ENCODE measurements at regions not wholly inside any gene's neighbourhood (a gene's known extent, or its start where the extent isn't known, plus 50 kb on each side); places are given as distances from the start of the nearest gene placed in this dataset.
"Not testable (repeated sequence)": the region's sequence is repeated elsewhere in the genome, so short reads cannot be mapped to it uniquely, and the experiment has no call there.

DNA sequence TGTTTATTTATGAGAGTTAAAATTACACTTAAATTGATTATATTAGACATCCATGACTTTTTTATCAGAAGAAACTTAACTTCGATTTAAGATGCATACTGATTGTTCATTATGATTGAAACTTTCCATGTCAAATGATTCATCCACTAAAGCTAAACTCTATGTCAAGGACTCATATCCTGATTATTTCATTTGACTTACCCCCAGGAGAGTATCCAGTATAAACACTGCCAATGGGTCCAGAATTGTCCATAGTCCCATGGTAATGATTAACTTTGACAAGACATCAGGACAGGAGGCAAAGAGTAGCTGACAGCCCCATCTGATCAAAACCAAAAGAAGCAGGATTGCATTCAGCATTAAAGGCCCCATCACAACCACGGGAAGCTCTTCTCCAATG, 709.9 kb downstream of the TFAP2A start:
- DNase-seq (ENCODE audit: low read depth), result no peak

DNA sequence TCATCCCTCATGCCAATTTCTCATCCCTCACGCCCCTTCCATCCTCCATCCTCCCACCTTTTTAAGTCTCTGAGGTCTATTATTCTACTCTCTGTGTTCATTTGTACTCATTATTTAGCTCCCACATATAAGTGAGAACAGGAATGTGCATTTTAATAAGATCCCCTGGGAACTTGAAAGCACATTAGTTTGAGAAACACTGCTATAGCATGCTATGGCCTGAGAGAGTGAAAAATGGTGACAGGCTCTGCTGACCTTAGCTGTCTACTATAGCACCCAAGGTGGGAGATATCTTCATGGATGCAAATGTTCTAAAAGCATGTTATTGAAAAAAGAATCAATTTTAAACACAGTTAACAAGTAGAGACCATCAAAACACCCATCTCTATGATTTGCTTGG, 712.0 kb downstream of the TFAP2A start:
- no peak for DNase-seq (ENCODE audit: low read depth)

DNA sequence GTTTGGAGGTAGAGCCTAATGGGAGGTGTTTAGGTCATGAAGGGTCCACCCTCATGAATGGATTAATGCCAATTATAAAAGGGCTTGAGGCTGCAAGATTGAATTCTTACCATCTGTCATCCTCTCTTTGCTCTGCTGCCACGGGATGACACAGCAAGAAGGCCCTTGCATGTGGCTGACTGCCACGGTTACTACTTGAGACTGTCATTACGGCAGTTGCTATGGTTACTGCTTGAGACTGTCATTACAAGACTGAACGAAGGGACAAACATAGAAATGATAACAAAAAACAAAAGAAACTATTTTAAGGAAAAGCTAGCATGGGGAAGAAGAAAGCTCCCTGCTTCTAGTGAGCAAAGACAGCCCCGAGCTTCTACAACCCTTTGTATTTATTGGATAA, 715.0 kb downstream of the TFAP2A start:
- DNase-seq (ENCODE audit: low read depth), result no peak

DNA sequence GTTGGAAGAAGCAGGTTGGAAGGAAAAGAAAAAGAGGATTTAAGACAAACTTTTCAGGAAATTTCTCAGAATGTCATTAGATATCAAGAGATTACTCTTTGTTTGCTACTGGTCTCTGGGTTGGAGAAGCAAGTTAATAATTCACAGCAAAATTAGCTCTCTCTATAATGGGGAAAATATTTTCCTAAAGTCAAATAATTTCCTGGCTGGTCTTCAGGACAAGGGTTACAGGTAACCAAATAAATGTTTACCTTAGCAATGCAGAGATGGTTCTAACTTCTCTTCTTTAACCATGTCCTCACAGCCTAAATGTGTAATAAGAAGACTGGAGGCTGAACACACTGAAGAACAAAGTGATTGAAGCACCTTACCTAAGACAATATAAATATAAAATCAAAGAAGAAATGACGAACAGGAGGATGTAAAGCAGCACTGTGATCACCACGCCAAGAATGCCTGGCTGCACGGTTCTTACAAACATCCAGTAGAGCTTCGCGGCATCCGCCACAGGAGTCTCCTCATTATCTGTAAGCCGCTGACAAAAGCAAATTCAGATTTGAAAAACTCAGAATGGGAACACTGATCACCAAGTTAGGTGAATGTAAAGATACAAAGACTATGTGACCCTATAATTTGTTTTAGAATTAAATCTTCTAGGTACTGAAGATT, 717.5 kb downstream of the TFAP2A start:
- no peak for DNase-seq (ENCODE audit: low read depth)

DNA sequence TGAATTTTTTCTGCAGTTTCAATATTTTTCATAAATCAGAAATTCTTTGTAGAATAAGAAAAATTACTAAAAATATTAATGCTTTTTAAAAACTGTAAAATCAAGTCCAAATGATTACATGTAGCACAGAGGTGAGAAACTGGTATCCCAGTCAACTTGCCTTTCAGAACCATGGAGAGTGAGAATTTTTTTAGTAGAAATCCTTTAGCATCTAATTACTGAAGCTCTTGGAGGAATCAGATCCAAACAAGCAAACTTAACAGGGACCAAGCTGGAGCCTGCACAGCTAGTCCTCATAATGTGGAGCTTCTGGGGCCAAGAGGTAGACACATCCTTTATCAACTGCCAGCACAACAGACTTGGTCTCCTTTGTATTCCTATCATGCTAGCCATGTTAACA, 724.5 kb downstream of the TFAP2A start:
- no peak for DNase-seq (ENCODE audit: low read depth)

DNA sequence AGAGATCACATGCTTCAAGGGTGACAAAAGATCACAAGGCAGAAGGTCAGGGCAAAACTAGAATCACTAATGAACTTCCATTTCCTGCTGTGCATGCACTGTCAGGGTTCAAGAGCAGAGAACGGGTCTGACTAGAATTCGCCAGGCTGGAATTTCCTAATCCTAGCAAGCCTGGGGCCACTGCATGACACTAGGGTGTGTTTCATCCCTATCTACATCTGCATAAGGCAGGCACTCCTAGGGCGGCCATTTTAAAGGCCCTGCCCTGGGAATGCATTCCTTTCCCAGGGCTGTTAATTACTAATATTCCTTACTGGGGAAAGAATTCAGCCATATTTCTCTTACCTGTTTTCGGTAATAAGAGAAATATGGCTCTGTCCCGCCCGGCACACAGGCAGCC, 734.1 kb downstream of the TFAP2A start:
- DNase-seq (ENCODE audit: low read depth), result not testable (repeated sequence)

DNA sequence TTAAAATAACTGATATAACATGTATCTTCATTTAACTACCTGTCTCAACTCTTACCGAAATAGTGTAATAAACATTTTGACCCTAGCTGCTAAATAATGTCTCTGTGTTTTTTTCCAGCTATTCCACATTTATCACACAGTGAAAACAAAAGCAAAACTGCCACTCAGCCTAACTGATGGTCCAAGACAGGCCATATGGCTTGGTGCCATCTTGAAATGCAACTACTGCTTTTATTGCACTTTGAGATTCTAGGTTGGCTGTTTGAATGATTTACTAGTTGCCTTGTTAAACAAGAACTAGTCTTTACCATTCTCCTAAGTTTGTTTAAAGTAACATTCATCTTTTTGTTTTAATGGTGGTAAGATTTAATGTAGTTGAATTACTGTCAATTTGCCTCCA, 739.8 kb downstream of the TFAP2A start:
- DNase-seq (ENCODE audit: low read depth), result no peak

DNA sequence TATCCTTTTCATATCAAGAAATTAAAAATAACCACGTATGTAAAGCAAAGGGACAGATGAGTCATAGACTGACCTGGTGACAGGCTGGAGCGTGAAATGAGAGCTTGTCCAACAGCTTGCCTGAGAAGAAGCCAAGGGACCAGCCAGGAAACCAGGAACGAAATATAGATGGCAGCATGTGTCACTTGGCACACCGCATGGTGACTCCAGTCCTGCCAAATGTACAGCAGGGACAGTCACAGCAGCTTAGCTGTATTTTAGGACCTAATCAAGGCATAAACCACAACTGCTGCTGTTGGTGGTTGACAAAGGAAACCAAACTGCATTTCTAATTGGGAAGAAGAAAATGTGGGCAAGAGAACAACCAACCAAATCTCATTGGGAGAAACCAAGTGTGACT, 755.0 kb downstream of the TFAP2A start:
- DNase-seq (ENCODE audit: low read depth), result no peak

DNA sequence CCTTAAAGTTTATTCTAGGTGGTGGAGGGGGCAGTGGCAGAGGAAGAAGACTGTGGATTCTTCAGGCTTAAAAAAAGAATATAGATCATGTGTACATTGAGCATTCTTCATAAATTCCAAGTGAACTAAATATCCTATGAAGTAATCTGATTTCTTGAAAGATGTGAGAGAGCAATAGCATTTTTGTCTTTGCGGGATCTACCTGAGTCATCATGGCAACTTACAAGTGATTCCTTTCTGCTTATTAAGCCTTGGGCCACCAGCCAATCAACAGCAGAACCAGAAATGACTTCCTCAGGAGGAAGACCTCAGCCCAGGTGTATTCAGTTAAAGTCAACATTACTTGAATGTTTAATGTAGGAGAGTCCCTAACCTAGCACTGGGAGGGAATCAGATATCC, 756.9 kb downstream of the TFAP2A start:
- DNase-seq (ENCODE audit: low read depth), result no peak

DNA sequence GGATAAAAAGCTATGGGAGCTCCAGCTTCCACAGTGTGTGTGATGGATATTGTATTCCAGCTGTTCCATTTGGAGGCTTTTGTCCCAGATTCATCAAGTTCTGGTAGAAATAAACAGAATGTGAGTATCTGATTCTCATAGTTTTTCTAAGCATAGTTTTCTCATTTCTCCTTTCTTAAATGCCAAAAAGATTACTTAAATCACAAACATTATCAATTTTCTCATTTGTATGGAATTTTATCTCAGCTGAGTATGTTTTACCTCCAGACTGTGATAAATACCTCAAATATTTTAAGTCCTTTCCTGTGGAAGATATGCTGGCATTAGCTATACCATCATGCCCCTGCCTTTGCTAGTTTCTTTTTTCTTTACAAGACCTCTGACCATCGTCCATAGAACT, 767.3 kb downstream of the TFAP2A start:
- DNase-seq (ENCODE audit: low read depth), result no peak

DNA sequence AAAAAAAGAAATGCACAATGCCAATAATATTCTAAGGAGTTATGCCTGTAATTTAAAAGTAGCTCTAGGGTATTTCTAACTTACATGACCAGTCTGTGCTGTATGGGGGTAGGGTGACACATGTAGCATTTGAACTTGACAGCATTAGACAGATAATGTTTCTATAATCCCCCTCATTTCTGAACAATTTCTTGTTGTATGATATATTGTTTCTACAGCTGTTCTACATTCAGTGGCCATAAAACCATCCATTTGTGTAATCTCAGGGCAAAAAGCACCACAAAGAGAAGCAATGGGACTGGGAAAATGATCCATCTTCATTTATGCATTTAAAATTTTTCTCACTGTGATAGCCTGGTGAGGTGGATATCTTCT, 767.8 kb downstream of the TFAP2A start:
- no peak for DNase-seq (ENCODE audit: low read depth)

DNA sequence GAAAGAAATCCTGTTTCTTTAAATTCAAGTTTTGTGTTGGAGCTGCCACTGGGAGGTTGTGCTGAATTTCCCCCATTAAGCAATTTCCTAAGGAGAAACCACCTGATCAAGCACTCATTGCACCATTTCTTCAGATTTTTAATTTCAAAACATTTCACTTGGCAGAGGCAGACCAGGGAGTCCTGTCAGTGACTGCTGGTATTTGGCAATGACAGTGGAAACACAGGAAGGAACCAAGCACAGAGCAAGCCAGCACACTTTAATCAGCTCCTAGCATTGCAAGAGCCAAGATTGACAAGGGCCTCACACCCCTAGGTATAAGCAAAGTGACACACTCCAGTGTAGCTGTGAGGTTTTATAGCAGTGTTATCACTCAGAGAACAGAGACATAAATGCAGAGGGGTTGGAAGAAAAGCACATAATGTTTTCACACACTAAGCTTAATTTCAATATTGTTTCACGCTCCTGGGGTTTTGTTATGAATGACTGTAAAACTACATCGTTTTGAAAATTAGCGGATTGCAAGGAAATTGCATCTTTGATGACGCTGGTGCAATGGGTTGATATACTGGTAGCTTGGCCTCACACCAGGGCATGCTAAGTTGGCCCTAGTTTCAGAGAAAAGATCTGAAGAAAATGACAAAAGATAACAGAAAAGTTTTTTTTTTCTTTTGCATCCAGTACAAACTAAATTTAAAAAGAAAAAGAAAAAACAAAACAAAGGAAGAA, 768.4 kb downstream of the TFAP2A start:
- no peak for DNase-seq (ENCODE audit: low read depth)

DNA sequence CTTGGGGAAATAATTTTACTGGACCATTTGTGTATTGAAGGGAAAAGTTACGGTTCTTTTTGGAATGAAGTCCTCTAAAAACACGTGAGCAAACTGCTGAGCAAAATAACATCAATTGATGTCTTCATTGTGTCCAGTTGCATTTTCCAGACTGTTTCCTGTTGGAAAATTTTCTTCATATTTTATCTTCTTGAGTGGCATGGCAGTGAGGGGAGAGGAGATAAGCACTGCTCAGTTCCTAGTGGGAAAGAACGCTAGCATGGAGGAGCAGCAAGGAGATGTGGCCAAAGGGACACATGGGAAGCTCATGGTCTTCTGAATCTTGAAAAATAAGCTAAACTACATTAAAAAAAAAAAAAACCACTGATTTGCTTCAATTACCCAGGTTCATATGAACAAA, 776.0 kb downstream of the TFAP2A start:
- DNase-seq (ENCODE audit: low read depth), result no peak

DNA sequence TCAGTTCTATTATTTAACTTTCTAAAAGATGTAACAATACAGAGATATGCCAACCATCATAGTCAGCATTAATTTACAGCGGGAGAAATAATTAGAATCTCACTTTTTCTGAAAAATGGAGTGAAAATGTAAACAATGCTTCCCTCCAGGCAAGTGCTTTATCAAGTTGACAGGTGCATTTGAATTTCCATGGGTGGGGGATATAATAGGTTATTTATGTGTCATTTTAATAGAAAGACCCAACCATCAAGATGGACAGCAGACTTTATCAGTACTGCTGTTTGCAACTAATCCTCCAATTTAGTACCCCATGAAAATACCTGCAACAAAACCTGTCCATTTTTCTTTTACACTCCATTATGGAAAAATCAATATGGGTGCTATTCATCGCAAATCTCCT, 780.1 kb downstream of the TFAP2A start:
- no peak for DNase-seq (ENCODE audit: low read depth)

DNA sequence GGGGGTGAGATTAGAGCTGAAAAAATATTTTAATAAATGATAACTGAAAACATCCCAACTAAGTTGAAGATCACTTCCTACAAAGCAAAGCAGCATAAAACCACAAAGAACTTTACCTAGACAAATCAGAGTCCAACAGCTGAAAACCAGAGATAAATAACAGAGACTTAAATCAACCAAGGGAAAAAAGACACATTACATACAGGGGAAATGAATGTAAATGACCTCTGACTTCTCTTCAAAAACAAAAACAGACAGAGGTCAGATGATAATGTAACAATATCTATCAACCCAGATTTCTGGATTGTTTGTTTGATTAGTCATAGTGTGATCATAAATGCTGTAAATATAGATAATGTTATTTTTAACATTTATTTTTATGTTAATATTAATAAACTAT, 782.8 kb downstream of the TFAP2A start:
- DNase-seq (ENCODE audit: low read depth), result no peak

DNA sequence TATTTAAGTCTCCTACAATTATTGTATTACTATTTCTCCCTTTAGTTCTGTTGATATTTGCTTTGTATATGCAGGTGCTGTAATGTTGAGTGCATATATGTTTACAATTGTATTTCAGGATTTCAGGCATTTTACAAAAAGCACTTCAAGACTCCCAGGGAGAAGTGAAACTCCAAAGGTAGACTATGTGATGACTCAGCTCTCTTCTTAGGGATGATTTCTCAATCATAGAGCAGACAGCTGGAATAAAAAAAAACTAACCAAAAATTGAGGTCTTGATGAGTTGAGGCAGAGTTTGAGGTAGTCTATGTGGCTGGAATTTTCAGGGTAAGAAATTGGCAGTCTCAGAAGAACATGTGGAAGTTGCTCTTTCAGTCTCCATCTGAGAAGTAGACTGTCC, 786.1 kb downstream of the TFAP2A start:
- no peak for DNase-seq (ENCODE audit: low read depth)

DNA sequence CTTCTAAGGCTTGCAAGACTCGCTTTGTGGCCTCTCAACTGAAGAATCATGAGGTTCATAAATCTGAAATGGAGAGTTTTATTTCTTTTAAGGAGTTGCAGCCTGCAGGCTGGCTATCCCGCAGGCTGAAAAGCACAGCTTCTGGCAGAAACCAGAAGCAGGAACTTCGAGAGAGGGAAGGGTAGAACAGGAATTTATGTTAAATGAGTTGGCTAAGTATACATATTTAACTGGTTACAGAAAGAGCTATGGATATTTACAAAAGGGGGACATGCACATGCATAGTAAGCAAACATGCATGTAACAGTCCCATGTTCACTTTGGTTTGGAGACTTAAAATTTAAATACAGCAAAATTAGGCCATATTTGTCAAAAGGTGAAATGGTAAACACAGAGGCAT, 787.0 kb downstream of the TFAP2A start:
- DNase-seq (ENCODE audit: low read depth), result no peak

DNA sequence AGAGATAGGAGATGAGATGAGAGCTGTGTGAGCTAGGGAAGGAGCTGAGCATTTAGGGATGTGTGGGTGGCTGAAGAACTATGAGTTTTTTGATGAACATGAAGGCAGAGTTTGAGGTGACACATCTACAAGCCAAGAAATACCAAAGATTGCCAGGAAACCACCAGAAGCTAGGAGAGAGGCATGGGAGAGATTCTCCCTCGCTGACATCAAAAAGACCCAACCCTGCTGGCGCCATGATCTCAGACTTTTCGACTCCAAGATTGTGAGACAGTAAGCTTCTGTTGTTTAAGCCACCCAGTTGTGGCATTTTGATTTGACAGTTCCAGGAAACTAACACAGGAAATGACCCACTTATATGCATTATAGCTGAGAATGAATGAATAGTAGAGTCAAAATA, 790.9 kb downstream of the TFAP2A start:
- DNase-seq (ENCODE audit: low read depth), result no peak

DNA sequence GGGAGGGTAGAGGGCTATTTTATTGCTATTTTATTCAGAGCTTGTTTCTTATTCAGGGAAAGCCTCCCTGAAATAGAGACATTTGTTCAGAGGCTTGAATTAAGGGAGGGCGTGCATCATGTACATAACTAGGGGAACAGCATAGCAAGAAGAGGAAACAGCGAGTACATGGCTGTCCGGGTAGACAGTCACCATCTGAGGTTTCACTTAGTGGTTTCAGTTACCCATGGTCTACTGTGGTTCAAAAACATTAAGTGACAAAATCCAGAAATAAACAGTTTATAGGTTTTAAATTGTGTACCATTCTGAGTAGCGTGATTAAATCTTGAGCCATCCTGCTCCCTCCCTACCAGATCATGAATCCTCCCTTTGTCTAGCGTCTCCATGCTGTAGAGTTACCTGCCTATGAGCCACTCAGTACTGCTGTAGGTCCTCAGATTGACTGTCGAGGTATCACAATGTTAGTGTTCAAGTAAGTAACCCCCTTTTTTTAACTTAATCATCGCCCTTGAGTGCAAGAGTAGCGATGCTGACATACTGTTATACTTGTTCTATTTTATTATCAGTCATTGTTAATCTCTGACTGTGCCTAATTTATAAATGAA, 791.5 kb downstream of the TFAP2A start:
- no peak for DNase-seq (ENCODE audit: low read depth)

DNA sequence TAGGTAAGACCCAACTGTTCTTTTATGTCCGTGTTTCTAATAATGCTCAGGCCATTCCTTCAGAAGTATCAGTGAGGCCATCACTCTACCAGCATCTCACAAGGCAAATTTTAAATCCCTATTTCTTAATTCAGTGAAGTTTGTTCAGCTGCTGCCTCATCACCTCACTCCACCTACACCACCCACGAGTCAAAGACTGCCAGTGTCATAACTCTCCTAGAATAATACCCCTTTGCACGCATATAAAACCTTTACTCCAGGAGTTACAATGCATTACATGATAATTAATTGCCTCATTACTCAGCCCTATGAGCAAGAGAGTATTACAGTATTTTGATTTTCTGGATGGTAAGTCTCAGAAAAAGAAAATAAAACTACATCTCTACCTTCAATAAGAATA, 793.6 kb downstream of the TFAP2A start:
- no peak for DNase-seq (ENCODE audit: low read depth)

DNA sequence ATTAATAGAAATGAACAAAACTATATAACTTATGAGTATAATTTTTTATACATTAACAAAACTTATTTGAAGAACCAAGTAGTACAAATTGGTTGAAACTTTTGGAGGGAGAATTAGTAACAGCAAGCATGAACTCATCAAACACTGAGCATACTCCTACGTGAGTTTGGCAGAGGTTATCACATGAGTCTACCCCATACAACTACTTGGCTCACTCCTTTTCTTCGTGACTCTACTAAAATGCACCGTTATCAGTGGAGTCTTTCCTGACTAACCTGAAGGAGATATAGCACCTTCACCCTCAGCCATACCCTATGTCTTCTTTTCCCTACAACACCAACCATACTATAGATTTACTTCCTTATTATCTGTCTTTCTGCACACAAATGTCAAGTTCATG, 794.2 kb downstream of the TFAP2A start:
- no peak for DNase-seq (ENCODE audit: low read depth)

DNA sequence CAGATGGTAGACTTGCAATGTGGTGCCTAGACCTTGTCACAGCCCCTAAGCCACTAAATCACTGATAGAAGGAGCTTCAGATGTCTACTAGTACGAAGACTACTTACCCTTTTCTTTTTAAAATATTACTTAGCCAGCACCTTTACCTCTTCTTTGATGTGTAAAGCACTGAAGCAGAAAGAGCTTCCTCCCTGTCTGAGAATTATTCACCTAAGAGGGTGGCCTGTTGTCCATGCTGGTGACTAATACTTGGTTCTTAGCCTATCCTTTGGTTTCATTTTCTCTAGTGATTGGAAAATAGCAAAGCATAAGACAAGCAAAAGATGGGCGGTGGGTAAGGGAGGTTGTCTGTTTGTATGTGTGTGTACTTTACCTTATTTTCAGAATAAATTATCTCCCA, 794.6 kb downstream of the TFAP2A start:
- DNase-seq (ENCODE audit: low read depth), result no peak

DNA sequence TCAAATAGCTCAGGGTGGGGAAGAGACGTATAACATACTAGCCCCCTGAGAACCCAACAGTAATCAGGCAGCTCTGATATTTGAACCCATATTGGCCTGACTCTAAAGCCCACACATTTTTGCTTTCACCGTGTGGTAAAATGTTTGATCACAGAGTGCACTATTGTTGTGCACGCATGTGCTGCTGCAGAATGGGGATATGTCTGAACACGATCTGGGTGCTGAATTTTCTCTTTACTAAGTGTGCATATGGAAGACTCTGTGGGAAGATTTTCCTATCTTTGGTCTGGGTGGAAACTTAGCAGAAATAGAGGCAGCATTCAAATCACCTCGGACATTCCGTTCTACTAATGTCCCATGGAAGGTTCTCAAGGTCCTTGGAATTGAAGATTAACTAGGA, 800.1 kb downstream of the TFAP2A start:
- DNase-seq (ENCODE audit: low read depth), result no peak

DNA sequence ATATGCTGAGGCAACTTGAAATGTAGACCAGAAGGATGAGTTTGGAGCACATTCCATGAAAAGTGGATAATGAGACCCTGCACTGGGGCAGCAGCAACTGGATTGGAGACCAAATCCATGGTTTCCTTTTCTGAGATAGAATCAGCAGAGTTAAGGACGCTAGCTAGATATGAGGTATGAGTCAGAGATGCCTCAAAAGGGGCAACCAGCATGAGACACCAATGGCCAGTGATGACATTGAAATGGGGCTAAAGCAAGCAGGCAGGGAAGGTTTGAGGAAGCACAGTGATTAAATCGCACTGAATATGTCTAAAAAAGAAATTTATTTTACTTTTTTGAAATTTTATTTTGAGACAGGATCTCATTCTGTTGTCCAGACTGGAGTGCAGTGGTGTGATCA, 802.4 kb downstream of the TFAP2A start:
- DNase-seq (ENCODE audit: low read depth), result no peak

Measured in stimulated activated CD8-positive, alpha-beta memory T cell treated with anti-CD3 and anti-CD28 coated beads, Interleukin-4, amount 100 ng/mL, for 24 hours (primary cell).